ENCODE measurements at regions not wholly inside any gene's neighbourhood (a gene's known extent, or its start where the extent isn't known, plus 50 kb on each side); places are given as distances from the start of the nearest gene placed in this dataset.

- Histone ChIP-seq H3K9ac (ENCODE audit: low read depth, low read length, poor library complexity) (no peak overlapping the region), H3K14ac (ENCODE audit: low read length) (no peak overlapping the region), H2BK15ac (ENCODE audit: low read length) (no peak overlapping the region), H3K36me3 (replicated peaks in 1 of 2; ENCODE audit: control insufficient read depth in 2 of 2, insufficient read depth in 2 of 2, low read length in 2 of 2) (no peaks in the 10 kb centered on the region), H3K9me3 (replicated peaks in 1 of 2; ENCODE audit: control insufficient read depth in 2 of 2, insufficient read depth in 1 of 2, low read depth in 1 of 2, low read length in 2 of 2) (no peaks in the 10 kb centered on the region), H3K4me2 (ENCODE audit: insufficient read depth, low read length, poor library complexity, severe bottlenecking) (no peak overlapping the region), H2BK5ac (ENCODE audit: low read length) (no peak overlapping the region), H2AK5ac (ENCODE audit: low read depth, low read length) (no peak overlapping the region), H3K23ac (ENCODE audit: low read depth, low read length, poor library complexity) (no peak overlapping the region), H4K91ac (ENCODE audit: low read depth, low read length, poor library complexity) (no peak overlapping the region), H3K4ac (ENCODE audit: low read length) (no peak overlapping the region), H3K27me3 (ENCODE audit: control insufficient read depth in 3 of 3, insufficient read depth in 3 of 3, low read depth in 1 of 3, low read length in 3 of 3) (no peaks in the 10 kb centered on the region), H3K4me1 (ENCODE audit: control insufficient read depth in 2 of 2, insufficient read depth in 1 of 2, low read depth in 1 of 2, low read length in 2 of 2) (peaks cover 0 to 2% of the 10 kb centered on the region in 2 donors), H2AFZ (ENCODE audit: low read length) (no peak overlapping the region), H3K27ac (replicated peaks; ENCODE audit: low read length) (no peak overlapping the region), H4K8ac (ENCODE audit: low read depth, low read length) (no peak overlapping the region), H2BK120ac (ENCODE audit: low read depth, low read length) (no peak overlapping the region), H3K18ac (ENCODE audit: low read length) (no peak overlapping the region), H2BK12ac (ENCODE audit: low read length) (no peak overlapping the region), H3K79me1 (ENCODE audit: low read depth, low read length) (no peaks in the 10 kb centered on the region), H3K4me3 (ENCODE audit: low read length in 2 of 2) (no peak overlapping the region)
- WGBS, 2 donors (ENCODE audit: extremely low coverage in 2 of 2, insufficient read length in 2 of 2, insufficient replicate concordance in 1 of 2): no CpG with 5 or more reads among the region's 1 CpG
- no peak for DNase-seq (ENCODE audit: low spot score)
Observed at GRCh38 chr10:88161756-88162155, 298.3 kb downstream of the PTEN start.

GRCh38 chr10:88162852-88163251, 299.4 kb downstream of the PTEN start:
- H3K79me1 ChIP-seq (ENCODE audit: low read depth, low read length): no peaks in the 10 kb centered on the region
- H3K23ac ChIP-seq (ENCODE audit: low read depth, low read length, poor library complexity): no peak overlapping the region
- H2AK5ac ChIP-seq (ENCODE audit: low read depth, low read length): no peak overlapping the region
- no peak overlapping the region for H3K4me3 ChIP-seq (ENCODE audit: low read length in 2 of 2)
- H3K4ac ChIP-seq (ENCODE audit: low read length): no peak overlapping the region
- no peak overlapping the region for H2AFZ ChIP-seq (ENCODE audit: low read length)
- no peak overlapping the region for H2BK120ac ChIP-seq (ENCODE audit: low read depth, low read length)
- no peak overlapping the region for H3K9ac ChIP-seq (ENCODE audit: low read depth, low read length, poor library complexity)
- no peak overlapping the region for H4K91ac ChIP-seq (ENCODE audit: low read depth, low read length, poor library complexity)
- no peak overlapping the region for H3K18ac ChIP-seq (ENCODE audit: low read length)
- whole genome bisulfite sequencing, 2 donors (ENCODE audit: extremely low coverage in 2 of 2, insufficient read length in 2 of 2, insufficient replicate concordance in 1 of 2): no CpG with 5 or more reads among the region's 1 CpG
- peaks cover 0 to 2% of the 10 kb centered on the region in 2 donors for H3K4me1 ChIP-seq (ENCODE audit: control insufficient read depth in 2 of 2, insufficient read depth in 1 of 2, low read depth in 1 of 2, low read length in 2 of 2)
- H3K36me3 ChIP-seq (replicated peaks in 1 of 2; ENCODE audit: control insufficient read depth in 2 of 2, insufficient read depth in 2 of 2, low read length in 2 of 2): no peaks in the 10 kb centered on the region
- H2BK15ac ChIP-seq (ENCODE audit: low read length): no peak overlapping the region
- no peak overlapping the region for H3K14ac ChIP-seq (ENCODE audit: low read length)
- no peak for DNase-seq (ENCODE audit: low spot score)
- no peak overlapping the region for H3K4me2 ChIP-seq (ENCODE audit: insufficient read depth, low read length, poor library complexity, severe bottlenecking)
- H3K27me3 ChIP-seq (ENCODE audit: control insufficient read depth in 3 of 3, insufficient read depth in 3 of 3, low read depth in 1 of 3, low read length in 3 of 3): no peaks in the 10 kb centered on the region
- H2BK5ac ChIP-seq (ENCODE audit: low read length): no peak overlapping the region
- H3K27ac ChIP-seq (replicated peaks; ENCODE audit: low read length): no peak overlapping the region
- H2BK12ac ChIP-seq (ENCODE audit: low read length): no peak overlapping the region
- H4K8ac ChIP-seq (ENCODE audit: low read depth, low read length): no peak overlapping the region
- no peaks in the 10 kb centered on the region for H3K9me3 ChIP-seq (replicated peaks in 1 of 2; ENCODE audit: control insufficient read depth in 2 of 2, insufficient read depth in 1 of 2, low read depth in 1 of 2, low read length in 2 of 2)

- no peak overlapping the region for H4K8ac ChIP-seq (ENCODE audit: low read depth, low read length)
- H4K91ac ChIP-seq (ENCODE audit: low read depth, low read length, poor library complexity): no peak overlapping the region
- H2BK12ac ChIP-seq (ENCODE audit: low read length): no peak overlapping the region
- no peak overlapping the region for H3K4me3 ChIP-seq (ENCODE audit: low read length in 2 of 2)
- H3K9me3 ChIP-seq (replicated peaks in 1 of 2; ENCODE audit: control insufficient read depth in 2 of 2, insufficient read depth in 1 of 2, low read depth in 1 of 2, low read length in 2 of 2): no peaks in the 10 kb centered on the region
- H2BK120ac ChIP-seq (ENCODE audit: low read depth, low read length): no peak overlapping the region
- H3K27ac ChIP-seq (replicated peaks; ENCODE audit: low read length): no peak overlapping the region
- no peak for DNase-seq (ENCODE audit: low spot score)
- H3K23ac ChIP-seq (ENCODE audit: low read depth, low read length, poor library complexity): no peak overlapping the region
- no peak overlapping the region for H3K18ac ChIP-seq (ENCODE audit: low read length)
- no peak overlapping the region for H3K4ac ChIP-seq (ENCODE audit: low read length)
- H3K4me1 ChIP-seq (ENCODE audit: control insufficient read depth in 2 of 2, insufficient read depth in 1 of 2, low read depth in 1 of 2, low read length in 2 of 2): peaks cover 0 to 2% of the 10 kb centered on the region in 2 donors
- no peak overlapping the region for H2BK15ac ChIP-seq (ENCODE audit: low read length)
- H3K9ac ChIP-seq (ENCODE audit: low read depth, low read length, poor library complexity): no peak overlapping the region
- H2AFZ ChIP-seq (ENCODE audit: low read length): no peak overlapping the region
- no peak overlapping the region for H3K14ac ChIP-seq (ENCODE audit: low read length)
- H2AK5ac ChIP-seq (ENCODE audit: low read depth, low read length): no peak overlapping the region
- no peak overlapping the region for H3K4me2 ChIP-seq (ENCODE audit: insufficient read depth, low read length, poor library complexity, severe bottlenecking)
- no peaks in the 10 kb centered on the region for H3K27me3 ChIP-seq (ENCODE audit: control insufficient read depth in 3 of 3, insufficient read depth in 3 of 3, low read depth in 1 of 3, low read length in 3 of 3)
- WGBS, 2 donors (ENCODE audit: extremely low coverage in 2 of 2, insufficient read length in 2 of 2, insufficient replicate concordance in 1 of 2): no CpG with 5 or more reads among the region's 3 CpGs
- H2BK5ac ChIP-seq (ENCODE audit: low read length): no peak overlapping the region
- H3K36me3 ChIP-seq (replicated peaks in 1 of 2; ENCODE audit: control insufficient read depth in 2 of 2, insufficient read depth in 2 of 2, low read length in 2 of 2): no peaks in the 10 kb centered on the region
- no peaks in the 10 kb centered on the region for H3K79me1 ChIP-seq (ENCODE audit: low read depth, low read length)
Observed at GRCh38 chr10:88163572-88163971, 300.1 kb downstream of the PTEN start.

GRCh38 chr10:88164471-88164870, 301.0 kb downstream of the PTEN start:
- H2AK5ac ChIP-seq (ENCODE audit: low read depth, low read length): no peak overlapping the region
- WGBS, 2 donors (ENCODE audit: extremely low coverage in 2 of 2, insufficient read length in 2 of 2, insufficient replicate concordance in 1 of 2): no CpG with 5 or more reads among the region's 1 CpG

More at GRCh38 chr10:88164471-88164870, 301.0 kb downstream of the PTEN start:
- Histone ChIP-seq H3K4me2 (ENCODE audit: insufficient read depth, low read length, poor library complexity, severe bottlenecking) (no peak overlapping the region), H3K14ac (ENCODE audit: low read length) (no peak overlapping the region), H3K9ac (ENCODE audit: low read depth, low read length, poor library complexity) (no peak overlapping the region), H2BK120ac (ENCODE audit: low read depth, low read length) (no peak overlapping the region), H3K27ac (replicated peaks; ENCODE audit: low read length) (no peak overlapping the region), H3K9me3 (replicated peaks in 1 of 2; ENCODE audit: control insufficient read depth in 2 of 2, insufficient read depth in 1 of 2, low read depth in 1 of 2, low read length in 2 of 2) (no peaks in the 10 kb centered on the region), H3K18ac (ENCODE audit: low read length) (no peak overlapping the region), H2BK15ac (ENCODE audit: low read length) (no peak overlapping the region), H3K79me1 (ENCODE audit: low read depth, low read length) (no peaks in the 10 kb centered on the region), H3K4me1 (ENCODE audit: control insufficient read depth in 2 of 2, insufficient read depth in 1 of 2, low read depth in 1 of 2, low read length in 2 of 2) (peaks cover 0 to 2% of the 10 kb centered on the region in 2 donors), H2AFZ (ENCODE audit: low read length) (no peak overlapping the region), H3K27me3 (ENCODE audit: control insufficient read depth in 3 of 3, insufficient read depth in 3 of 3, low read depth in 1 of 3, low read length in 3 of 3) (no peaks in the 10 kb centered on the region), H4K91ac (ENCODE audit: low read depth, low read length, poor library complexity) (no peak overlapping the region), H3K23ac (ENCODE audit: low read depth, low read length, poor library complexity) (no peak overlapping the region), H3K4ac (ENCODE audit: low read length) (no peak overlapping the region), H2BK5ac (ENCODE audit: low read length) (no peak overlapping the region), H2BK12ac (ENCODE audit: low read length) (no peak overlapping the region), H4K8ac (ENCODE audit: low read depth, low read length) (no peak overlapping the region), H3K4me3 (ENCODE audit: low read length in 2 of 2) (peak overlapping the region in 1 of 2 donors; percentile 30), H3K36me3 (replicated peaks in 1 of 2; ENCODE audit: control insufficient read depth in 2 of 2, insufficient read depth in 2 of 2, low read length in 2 of 2) (no peaks in the 10 kb centered on the region)
- DNase-seq (ENCODE audit: low spot score): no peak
